Gastroesophageal sphincter (tissue), 4 donors: ENCODE measurements at regions not wholly inside any gene's neighbourhood (a gene's known extent, or its start where the extent isn't known, plus 50 kb on each side); places are given as distances from the start of the nearest gene placed in this dataset.

Experiments used
- ATAC-seq: fragments of 150-250 bp; one replicate; pipeline ENCODE4 v1.9.1; 2016; ENCODE audit warnings: mild to moderate bottlenecking, moderate library complexity
- H3K27ac ChIP-seq, 4 donors: fragments of 200-600 bp; sonication (generic) in 3 of 4; 1 replicate in 3 of 4; 2 replicates in 1 of 4; pipeline ENCODE4 v1.5.1; 2016 to 2019
- H3K27me3 ChIP-seq: fragments of 200-600 bp; sonication (generic); one replicate; pipeline ENCODE4 v1.5.1; 2019
- H3K36me3 ChIP-seq, 2 donors: fragments of 200-600 bp; sonication (generic); one replicate each; pipeline ENCODE4 v1.5.1; 2019; ENCODE audit warnings: control low read depth in 1 of 2
- H3K4me1 ChIP-seq, 3 donors: fragments of 200-600 bp; sonication (generic); 1 replicate in 2 of 3; 2 replicates in 1 of 3; pipeline ENCODE4 v1.5.1; 2016 to 2019; ENCODE audit warnings: control low read depth in 2 of 3
- H3K4me3 ChIP-seq, 2 donors: fragments of 200-600 bp; sonication (generic); one replicate each; pipeline ENCODE4 v1.5.1; 2019; ENCODE audit warnings: mild to moderate bottlenecking in 1 of 2, moderate library complexity in 1 of 2
- H3K9me3 ChIP-seq, 3 donors: fragments of 200-600 bp; sonication (generic); one replicate each; pipeline ENCODE4 v1.5.1; 2017 to 2019; ENCODE audit warnings: control low read depth in 2 of 3
- CTCF ChIP-seq, 4 experiments: fragments of 200-600 bp in 2 of 4; fragments of 450-650 bp in 2 of 4; sonication (generic) in 1 of 4; IDR thresholded peaks; one replicate each; pipeline ENCODE4 v1.5.1; 2017 to 2019; ENCODE audit warnings: antibody characterized with exemption in 4 of 4, mild to moderate bottlenecking in 2 of 4, moderate library complexity in 2 of 4
- EP300 ChIP-seq: sonication (generic); formaldehyde crosslinking; IDR thresholded peaks from one replicate; pipeline ENCODE4 v1.6.1; 2017; ENCODE audit warnings: antibody characterized with exemption, mild to moderate bottlenecking
- POLR2A ChIP-seq, 2 donors: fragments of 450-650 bp; IDR thresholded peaks; one replicate each; pipeline ENCODE4 v1.6.1; 2017; ENCODE audit warnings: antibody characterized with exemption in 2 of 2, mild to moderate bottlenecking in 2 of 2, moderate library complexity in 1 of 2
- POLR2AphosphoS5 ChIP-seq: sonication (generic); formaldehyde crosslinking; IDR thresholded peaks from one replicate; pipeline ENCODE4 v1.6.1; 2017; ENCODE audit warnings: antibody characterized with exemption
- WGBS, 2 donors: methylation state at CpG; one replicate each; pipeline ENCODE4 v1.1.5; 2018; ENCODE audit warnings: low coverage in 1 of 2; 5-methylcytosine and 5-hydroxymethylcytosine counted together

- Histone ChIP-seq H3K36me3 (no peaks in the 10 kb centered on the region), H3K4me3 (no peak overlapping the region), H3K4me1 (no peaks in the 10 kb centered on the region), H3K27ac (no peak overlapping the region), H3K9me3 (no peaks in the 10 kb centered on the region), H3K27me3 (no peaks in the 10 kb centered on the region)
- WGBS, 2 donors = 82 to 89% methylated on average over 2 of the region's 2 CpGs
- no peak for ATAC-seq
- no peak for TF ChIP-seq POLR2A (IDR thresholded peaks at IDR 0.05)
- TF ChIP-seq POLR2AphosphoS5 = no peak
- TF ChIP-seq CTCF (IDR thresholded peaks at IDR 0.05) = no peak
- TF ChIP-seq EP300 = no peak
Measured at GRCh38 chr1:218815076-218815475, 358.6 kb upstream of the LYPLAL1 start.

- H3K4me1 ChIP-seq = no peaks in the 10 kb centered on the region
- no peak overlapping the region for H3K4me3 ChIP-seq
- H3K36me3 ChIP-seq = no peaks in the 10 kb centered on the region
- no peaks in the 10 kb centered on the region for H3K9me3 ChIP-seq
- H3K27me3 ChIP-seq = no peaks in the 10 kb centered on the region
- 52 to 53% methylated on average over 4 of the region's 4 CpGs for WGBS, 2 donors
- TF ChIP-seq POLR2A (IDR thresholded peaks at IDR 0.05) (no peak), POLR2AphosphoS5 (no peak), EP300 (no peak), CTCF (IDR thresholded peaks at IDR 0.05) (no peak)
- no peak for ATAC-seq
- no peak overlapping the region for H3K27ac ChIP-seq
Measured at GRCh38 chr1:218817071-218817470, 356.6 kb upstream of the LYPLAL1 start.

GRCh38 chr1:218817691-218818465, 355.8 kb upstream of the LYPLAL1 start:
- TF ChIP-seq POLR2AphosphoS5 (no peak), EP300 (no peak), CTCF (IDR thresholded peaks at IDR 0.05) (no peak), POLR2A (IDR thresholded peaks at IDR 0.05) (no peak)
- Histone ChIP-seq H3K9me3 (no peaks in the 10 kb centered on the region), H3K27ac (no peak overlapping the region), H3K27me3 (no peaks in the 10 kb centered on the region), H3K4me1 (no peaks in the 10 kb centered on the region), H3K36me3 (no peaks in the 10 kb centered on the region), H3K4me3 (no peak overlapping the region)
- no peak for ATAC-seq
- WGBS, 2 donors = 57 to 78% methylated on average over 3 to 5 of the region's 8 CpGs

DNA sequence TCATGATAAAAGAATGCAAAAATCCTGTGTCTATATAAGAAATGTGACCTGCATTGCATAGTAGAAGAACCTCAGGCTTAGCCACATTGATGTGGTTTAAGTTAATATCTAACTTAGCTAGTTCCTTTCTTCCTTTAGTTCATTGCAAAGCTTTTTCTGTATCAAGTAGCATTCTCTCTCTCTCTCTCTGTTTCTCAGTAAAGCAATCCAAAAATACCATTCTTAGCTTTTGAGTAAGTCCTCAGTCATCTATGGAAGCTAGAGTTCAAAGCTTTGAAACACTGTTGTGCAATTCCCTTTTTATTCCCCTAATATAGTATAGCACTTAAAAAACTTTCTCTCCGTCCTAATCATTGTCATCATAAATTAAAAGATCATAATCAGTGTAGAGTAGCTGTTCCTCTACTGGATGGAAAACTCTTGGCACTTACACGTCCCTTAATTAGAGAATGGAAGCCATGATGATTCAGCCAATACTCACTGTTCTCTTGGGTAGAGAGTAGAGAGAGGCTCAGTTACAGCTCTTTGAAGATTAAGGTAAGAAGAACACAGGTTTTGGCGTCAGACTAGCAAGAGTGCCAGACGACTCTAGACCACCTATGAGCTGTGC, 350.3 kb upstream of the LYPLAL1 start:
- Histone ChIP-seq H3K4me3 (no peak overlapping the region), H3K9me3 (no peaks in the 10 kb centered on the region), H3K27ac (no peak overlapping the region), H3K27me3 (no peaks in the 10 kb centered on the region), H3K36me3 (no peaks in the 10 kb centered on the region), H3K4me1 (no peaks in the 10 kb centered on the region)
- peak; percentile 46 for ATAC-seq
- WGBS, 2 donors = 20 to 48% methylated on average over 1 to 4 of the region's 4 CpGs
- TF ChIP-seq CTCF (IDR thresholded peaks at IDR 0.05) (no peak), POLR2AphosphoS5 (peak; percentile 39)

DNA sequence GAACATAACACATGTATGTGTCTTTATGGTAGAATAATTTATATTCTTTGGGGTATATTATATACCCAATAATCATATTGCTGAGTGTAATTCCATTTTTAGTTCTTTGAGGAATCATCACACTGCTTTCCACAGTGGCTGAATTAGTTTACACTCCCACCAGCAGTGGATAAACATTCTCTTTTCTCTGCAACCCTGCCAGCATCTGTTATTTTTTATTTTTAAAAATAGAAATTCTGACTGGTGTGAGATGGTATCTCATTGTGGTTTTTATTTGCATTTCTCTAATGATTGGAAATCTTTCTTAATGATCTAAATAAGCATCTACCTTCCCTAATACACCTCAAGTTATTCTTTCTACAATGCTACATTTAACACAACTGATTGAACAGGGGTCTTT, 346.2 kb upstream of the LYPLAL1 start:
- Histone ChIP-seq H3K9me3 (no peaks in the 10 kb centered on the region), H3K4me3 (no peak overlapping the region), H3K27me3 (no peaks in the 10 kb centered on the region), H3K36me3 (no peaks in the 10 kb centered on the region), H3K4me1 (peaks cover 0 to 5% (median 0%) of the 10 kb centered on the region in 3 donors), H3K27ac (no peak overlapping the region)
- TF ChIP-seq EP300 (no peak), POLR2A (IDR thresholded peaks at IDR 0.05) (no peak), POLR2AphosphoS5 (no peak), CTCF (IDR thresholded peaks at IDR 0.05) (no peak)
- ATAC-seq = no peak
